Muscle of leg (tissue), 3 donors: ENCODE measurements at regions not wholly inside any gene's neighbourhood (a gene's known extent, or its start where the extent isn't known, plus 50 kb on each side); places are given as distances from the start of the nearest gene placed in this dataset.

Experiments used
- DNase-seq: peaks from one replicate; pipeline ENCODE4 v3.0.0; 2013
- H3K27ac ChIP-seq: one replicate; pipeline ENCODE4 v1.5.1; 2013; ENCODE audit warnings: mild to moderate bottlenecking, low read length, control low read depth
- H3K27me3 ChIP-seq: one replicate; pipeline ENCODE4 v1.6.1; 2013; ENCODE audit warnings: low read length; ENCODE audit not compliant: control insufficient read depth, insufficient read depth
- H3K36me3 ChIP-seq: one replicate; pipeline ENCODE4 v1.6.1; 2013; ENCODE audit warnings: low read length; ENCODE audit not compliant: control insufficient read depth, insufficient read depth
- H3K4me1 ChIP-seq: one replicate; pipeline ENCODE4 v1.6.1; 2013; ENCODE audit warnings: low read length; ENCODE audit not compliant: control insufficient read depth, insufficient read depth
- H3K4me3 ChIP-seq: one replicate; pipeline ENCODE4 v1.5.1; 2013; ENCODE audit warnings: low read length, control low read depth
- H3K9me3 ChIP-seq: replicated peaks from 2 replicates; pipeline ENCODE4 v1.6.1; 2013; ENCODE audit warnings: low read depth, low read length; ENCODE audit not compliant: control insufficient read depth
- WGBS: methylation state at CpG from one replicate; pipeline ENCODE4 v1.1.5; 2013; ENCODE audit warnings: missing lambda C conversion rate; ENCODE audit not compliant: insufficient coverage; 5-methylcytosine and 5-hydroxymethylcytosine counted together

- Histone ChIP-seq H3K36me3 (no peaks in the 10 kb centered on the region), H3K27ac (no peak overlapping the region), H3K27me3 (no peaks in the 10 kb centered on the region), H3K4me3 (no peak overlapping the region), H3K4me1 (no peaks in the 10 kb centered on the region), H3K9me3 (no peaks in the 10 kb centered on the region)
- 71% methylated on average over 1 of the region's 5 CpGs for WGBS
- no peak for DNase-seq
Measured at GRCh38 chr3:67296039-67296892, 298.2 kb downstream of the KBTBD8 start.

GRCh38 chr3:67297715-67298475 is 299.8 kb downstream of the KBTBD8 start:
- no peaks in the 10 kb centered on the region for H3K36me3 ChIP-seq
- 92% methylated on average over 2 of the region's 4 CpGs for WGBS
- H3K4me1 ChIP-seq: no peaks in the 10 kb centered on the region
- H3K27me3 ChIP-seq: no peaks in the 10 kb centered on the region
- no peaks in the 10 kb centered on the region for H3K9me3 ChIP-seq
- no peak overlapping the region for H3K4me3 ChIP-seq
- DNase-seq: no peak
- no peak overlapping the region for H3K27ac ChIP-seq

GRCh38 chr3:67301556-67301955 is 303.4 kb downstream of the KBTBD8 start:
- Histone ChIP-seq H3K27me3 (no peaks in the 10 kb centered on the region), H3K36me3 (no peaks in the 10 kb centered on the region), H3K4me3 (no peak overlapping the region), H3K27ac (no peak overlapping the region), H3K4me1 (no peaks in the 10 kb centered on the region), H3K9me3 (no peaks in the 10 kb centered on the region)
- WGBS: no CpG with 5 or more reads among the region's 2 CpGs
- DNase-seq: no peak

- DNase-seq: no peak
- Histone ChIP-seq H3K36me3 (no peaks in the 10 kb centered on the region), H3K9me3 (no peaks in the 10 kb centered on the region), H3K27me3 (no peaks in the 10 kb centered on the region), H3K4me1 (no peaks in the 10 kb centered on the region), H3K4me3 (no peak overlapping the region), H3K27ac (no peak overlapping the region)
- no CpG with 5 or more reads among the region's 4 CpGs for WGBS
Measured at GRCh38 chr3:67302489-67302888, 304.4 kb downstream of the KBTBD8 start.

GRCh38 chr3:67305160-67305559 is 307.1 kb downstream of the KBTBD8 start:
- no peaks in the 10 kb centered on the region for H3K4me1 ChIP-seq
- no peak overlapping the region for H3K27ac ChIP-seq
- no peaks in the 10 kb centered on the region for H3K27me3 ChIP-seq
- no CpG with 5 or more reads among the region's 2 CpGs for WGBS
- no peaks in the 10 kb centered on the region for H3K36me3 ChIP-seq
- H3K4me3 ChIP-seq: no peak overlapping the region
- H3K9me3 ChIP-seq: no peaks in the 10 kb centered on the region
- no peak for DNase-seq

- Histone ChIP-seq H3K9me3 (no peaks in the 10 kb centered on the region), H3K27me3 (no peaks in the 10 kb centered on the region), H3K4me1 (no peaks in the 10 kb centered on the region), H3K27ac (no peak overlapping the region), H3K4me3 (no peak overlapping the region), H3K36me3 (no peaks in the 10 kb centered on the region)
- no peak for DNase-seq
- 81% methylated on average over 2 of the region's 2 CpGs for WGBS
Measured at GRCh38 chr3:67305922-67306321, 307.8 kb downstream of the KBTBD8 start.

GRCh38 chr3:67311440-67311839 is 313.3 kb downstream of the KBTBD8 start:
- DNase-seq: no peak
- Histone ChIP-seq H3K4me1 (no peaks in the 10 kb centered on the region), H3K36me3 (no peaks in the 10 kb centered on the region), H3K4me3 (no peak overlapping the region), H3K9me3 (no peaks in the 10 kb centered on the region), H3K27me3 (no peaks in the 10 kb centered on the region), H3K27ac (no peak overlapping the region)
- WGBS: 100% methylated on average over 1 of the region's 4 CpGs

GRCh38 chr3:67312155-67312554 is 314.0 kb downstream of the KBTBD8 start:
- Histone ChIP-seq H3K27ac (no peak overlapping the region), H3K9me3 (no peaks in the 10 kb centered on the region), H3K4me1 (no peaks in the 10 kb centered on the region), H3K27me3 (no peaks in the 10 kb centered on the region), H3K36me3 (no peaks in the 10 kb centered on the region), H3K4me3 (no peak overlapping the region)
- WGBS: no CpG with 5 or more reads among the region's 3 CpGs
- DNase-seq: no peak

GRCh38 chr3:67318162-67318561 is 320.1 kb downstream of the KBTBD8 start:
- no peaks in the 10 kb centered on the region for H3K27me3 ChIP-seq
- no peak overlapping the region for H3K4me3 ChIP-seq
- DNase-seq: no peak
- WGBS: no CpG with 5 or more reads among the region's 2 CpGs
- H3K4me1 ChIP-seq: no peaks in the 10 kb centered on the region
- H3K9me3 ChIP-seq: no peaks in the 10 kb centered on the region
- H3K36me3 ChIP-seq: no peaks in the 10 kb centered on the region
- no peak overlapping the region for H3K27ac ChIP-seq

- Histone ChIP-seq H3K9me3 (no peaks in the 10 kb centered on the region), H3K4me3 (no peak overlapping the region), H3K36me3 (no peaks in the 10 kb centered on the region), H3K27me3 (no peaks in the 10 kb centered on the region), H3K27ac (no peak overlapping the region), H3K4me1 (no peaks in the 10 kb centered on the region)
- DNase-seq: no peak
Measured at GRCh38 chr3:67324554-67324953, 326.4 kb downstream of the KBTBD8 start.
